ENCODE measurements at regions not wholly inside any gene's neighbourhood (a gene's known extent, or its start where the extent isn't known, plus 50 kb on each side); places are given as distances from the start of the nearest gene placed in this dataset.
"Not testable (repeated sequence)": the region's sequence is repeated elsewhere in the genome, so short reads cannot be mapped to it uniquely, and the experiment has no call there.

- Histone ChIP-seq H3K4me3 (replicated peaks in 1 of 2; ENCODE audit: low read depth in 1 of 2, low read length in 2 of 2) (no peak overlapping the region), H3K27ac (ENCODE audit: low read depth, low read length) (no peak overlapping the region), H2AFZ (ENCODE audit: low read depth, low read length, poor library complexity, severe bottlenecking) (no peak overlapping the region), H3K27me3 (ENCODE audit: insufficient read depth, low read length) (no peaks in the 10 kb centered on the region), H3K9ac (ENCODE audit: low read length) (no peak overlapping the region), H3K9me2 (ENCODE audit: insufficient read depth) (no peaks in the 10 kb centered on the region), H4K20me1 (ENCODE audit: insufficient read depth) (no peaks in the 10 kb centered on the region), H3K79me2 (ENCODE audit: insufficient read depth, low read length) (no peaks in the 10 kb centered on the region; the same call in 1 of the 2 replicates), H3K4me2 (ENCODE audit: low read length) (no peak overlapping the region), H3K36me3 (ENCODE audit: control insufficient read depth in 1 of 2, insufficient read depth in 2 of 2, low read length in 2 of 2) (peaks cover 0 to 5% of the 10 kb centered on the region in 2 experiments; a peak in 2 of 4 replicates), H3K4me1 (ENCODE audit: control insufficient read depth in 1 of 2, insufficient read depth in 2 of 2, low read length in 2 of 2) (peaks cover 5 to 13% of the 10 kb centered on the region in 2 experiments; a peak in 2 of 4 replicates), H3K9me3 (ENCODE audit: control insufficient read depth in 1 of 2, insufficient read depth in 1 of 2, low read depth in 1 of 2, low read length in 2 of 2) (no peaks in the 10 kb centered on the region)
- no peak for TF ChIP-seq EZH2 (IDR thresholded peaks at IDR 0.05)
- no peak for TF ChIP-seq FOSL1 (IDR thresholded peaks at IDR 0.05; ENCODE audit: low read depth)
- no peak for DNase-seq (ENCODE audit: low read depth, low spot score)
- no TSS peak for BruUV-seq (replicated peaks)
- ChIA-PET CTCF (no interaction called here), RAD21 (ENCODE audit: low non-redundant PET in 1 of 2, low total read pairs in 2 of 2, uncharacterized antibody in 2 of 2, unreplicated experiment in 2 of 2) (no interaction called here), POLR2A (no interaction called here)
- ATAC-seq: no peak
- intact Hi-C loops (cut with micrococcal nuclease): no loop called here
Observed at GRCh38 chr12:124374147-124374546, 79.3 kb downstream of the RFLNA start.

GRCh38 chr12:124373701-124374100 lies 78.8 kb downstream of the RFLNA start:
- DNase-seq (ENCODE audit: low read depth, low spot score): not testable (repeated sequence)
- H3K4me1 ChIP-seq (ENCODE audit: control insufficient read depth in 1 of 2, insufficient read depth in 2 of 2, low read length in 2 of 2): peaks cover 5 to 18% of the 10 kb centered on the region in 2 experiments; a peak in 3 of 4 replicates

DNA sequence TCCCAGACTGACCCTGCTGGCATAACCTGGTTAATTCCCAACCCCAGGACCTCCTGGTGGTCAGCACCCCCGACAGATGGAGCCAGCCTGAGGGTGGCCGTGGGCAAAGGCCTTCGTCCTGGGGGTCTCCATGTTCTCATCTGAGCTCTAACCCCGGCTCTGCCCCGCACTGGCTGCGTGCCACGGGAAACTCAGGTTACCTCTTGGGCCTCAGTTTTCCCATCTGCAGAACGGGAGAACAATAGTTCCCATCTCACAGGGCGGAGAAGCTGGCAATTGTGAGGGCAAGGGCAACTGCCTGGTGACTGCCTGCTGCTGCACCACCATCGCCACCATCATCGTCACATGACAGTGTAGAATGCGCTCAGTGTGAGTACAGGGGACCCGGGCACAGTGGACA lies 77.9 kb downstream of the RFLNA start:
- H2AFZ ChIP-seq (ENCODE audit: low read depth, low read length, poor library complexity, severe bottlenecking): no peak overlapping the region
- no peak overlapping the region for H3K27ac ChIP-seq (ENCODE audit: low read depth, low read length)
- H3K4me3 ChIP-seq (replicated peaks in 1 of 2; ENCODE audit: low read depth in 1 of 2, low read length in 2 of 2): no peak overlapping the region
- H3K9ac ChIP-seq (ENCODE audit: low read length): no peak overlapping the region
- peaks cover 11 to 26% of the 10 kb centered on the region in 2 experiments; a peak in 3 of 4 replicates for H3K4me1 ChIP-seq (ENCODE audit: control insufficient read depth in 1 of 2, insufficient read depth in 2 of 2, low read length in 2 of 2)
- no peaks in the 10 kb centered on the region for H3K27me3 ChIP-seq (ENCODE audit: insufficient read depth, low read length)
- ChIA-PET RAD21 (ENCODE audit: low non-redundant PET in 1 of 2, low total read pairs in 2 of 2, uncharacterized antibody in 2 of 2, unreplicated experiment in 2 of 2) (no interaction called here), CTCF (no interaction called here), POLR2A (no interaction called here)
- H3K4me2 ChIP-seq (ENCODE audit: low read length): no peak overlapping the region
- DNase-seq (ENCODE audit: low read depth, low spot score) (no peak), ATAC-seq (no peak)
- TF ChIP-seq ELF1 (IDR thresholded peaks at IDR 0.05; ENCODE audit: borderline replicate concordance, low read depth) (no peak), CTCF (IDR thresholded peaks at IDR 0.05 in 2 of 3, conservative IDR thresholded peaks at IDR 0.05 in 1 of 3; ENCODE audit: borderline replicate concordance in 1 of 3, insufficient read depth in 1 of 3, low read depth in 2 of 3, low read length in 2 of 3) (no peak)
- H3K36me3 ChIP-seq (ENCODE audit: control insufficient read depth in 1 of 2, insufficient read depth in 2 of 2, low read length in 2 of 2): peaks cover 0 to 5% of the 10 kb centered on the region in 2 experiments; a peak in 2 of 4 replicates
- no peaks in the 10 kb centered on the region for H4K20me1 ChIP-seq (ENCODE audit: insufficient read depth)
- BruUV-seq (replicated peaks): no TSS peak
- no peaks in the 10 kb centered on the region for H3K9me2 ChIP-seq (ENCODE audit: insufficient read depth)
- H3K79me2 ChIP-seq (ENCODE audit: insufficient read depth, low read length): no peaks in the 10 kb centered on the region; the same call in 1 of the 2 replicates
- intact Hi-C loops (cut with micrococcal nuclease): no loop called here
- no peaks in the 10 kb centered on the region for H3K9me3 ChIP-seq (ENCODE audit: control insufficient read depth in 1 of 2, insufficient read depth in 1 of 2, low read depth in 1 of 2, low read length in 2 of 2)

More at GRCh38 chr12:124373701-124374100, 78.8 kb downstream of the RFLNA start:
- ATAC-seq; CTCF ChIA-PET; H3K36me3 ChIP-seq (ENCODE audit: control insufficient read depth in 1 of 2, insufficient read depth in 2 of 2, low read length in 2 of 2); BruUV-seq (replicated peaks); intact Hi-C loops (cut with micrococcal nuclease); H3K4me3 ChIP-seq (replicated peaks in 1 of 2; ENCODE audit: low read depth in 1 of 2, low read length in 2 of 2); H3K27ac ChIP-seq (ENCODE audit: low read depth, low read length); RAD21 ChIA-PET (ENCODE audit: low non-redundant PET in 1 of 2, low total read pairs in 2 of 2, uncharacterized antibody in 2 of 2, unreplicated experiment in 2 of 2); H2AFZ ChIP-seq (ENCODE audit: low read depth, low read length, poor library complexity, severe bottlenecking); H3K27me3 ChIP-seq (ENCODE audit: insufficient read depth, low read length); H3K9me3 ChIP-seq (ENCODE audit: control insufficient read depth in 1 of 2, insufficient read depth in 1 of 2, low read depth in 1 of 2, low read length in 2 of 2); H3K9ac ChIP-seq (ENCODE audit: low read length); H3K9me2 ChIP-seq (ENCODE audit: insufficient read depth); POLR2A ChIA-PET; H3K4me2 ChIP-seq (ENCODE audit: low read length); H4K20me1 ChIP-seq (ENCODE audit: insufficient read depth); H3K79me2 ChIP-seq (ENCODE audit: insufficient read depth, low read length): not testable (repeated sequence)
